Activated T-cell treated with anti-CD3 and anti-CD28 coated beads, Interleukin-2, amount 50 U/mL, for 48 hours (primary cell): ENCODE measurements at regions not wholly inside any gene's neighbourhood (a gene's known extent, or its start where the extent isn't known, plus 50 kb on each side); places are given as distances from the start of the nearest gene placed in this dataset.

ENCODE experiments used
- DNase-seq, 2 experiments: peaks; one replicate each; pipeline ENCODE4 v3.0.0-alpha.2; 2020

DNA sequence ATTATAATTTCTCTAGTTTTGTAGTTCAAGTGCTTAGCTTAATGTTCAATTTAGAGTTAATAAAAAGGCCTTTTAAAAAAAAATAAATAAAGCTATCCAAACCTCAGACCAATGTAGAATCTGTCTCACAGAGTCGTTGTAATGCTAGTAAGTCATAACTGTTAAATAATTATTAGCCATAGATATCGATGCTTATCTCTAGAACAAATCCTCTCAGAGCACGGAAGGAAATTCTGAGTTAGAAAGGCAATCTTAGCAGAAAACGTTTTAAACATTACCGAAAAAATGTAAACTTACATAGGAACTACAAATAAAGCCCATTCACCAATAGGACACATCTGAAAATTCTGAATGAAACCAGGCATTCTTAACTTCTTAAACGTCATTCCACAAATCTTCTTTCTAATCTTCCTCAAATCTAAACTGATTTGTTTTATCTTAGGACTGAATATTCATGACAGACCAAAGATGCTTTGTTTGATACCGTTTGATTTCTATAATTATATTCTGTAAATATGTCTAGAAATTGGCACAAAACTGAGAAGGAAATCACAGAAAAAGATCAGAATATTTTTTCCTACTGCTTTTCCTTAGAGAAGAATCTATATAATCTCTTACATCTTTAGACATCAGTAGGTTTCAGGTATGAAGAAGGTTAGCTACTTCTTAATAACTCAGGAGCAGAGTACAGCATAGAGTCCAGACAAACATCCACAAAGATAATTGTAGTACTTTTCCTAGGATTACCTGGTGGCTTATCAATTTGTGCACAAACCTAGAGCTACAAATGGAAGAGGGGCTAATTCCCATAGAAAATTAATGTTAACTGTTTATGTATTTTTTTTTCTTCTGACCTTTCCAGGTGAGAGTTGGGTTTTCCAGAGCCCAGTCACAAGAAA lies 140.7 kb downstream of the BTC start:
- DNase-seq, result no peak

DNA sequence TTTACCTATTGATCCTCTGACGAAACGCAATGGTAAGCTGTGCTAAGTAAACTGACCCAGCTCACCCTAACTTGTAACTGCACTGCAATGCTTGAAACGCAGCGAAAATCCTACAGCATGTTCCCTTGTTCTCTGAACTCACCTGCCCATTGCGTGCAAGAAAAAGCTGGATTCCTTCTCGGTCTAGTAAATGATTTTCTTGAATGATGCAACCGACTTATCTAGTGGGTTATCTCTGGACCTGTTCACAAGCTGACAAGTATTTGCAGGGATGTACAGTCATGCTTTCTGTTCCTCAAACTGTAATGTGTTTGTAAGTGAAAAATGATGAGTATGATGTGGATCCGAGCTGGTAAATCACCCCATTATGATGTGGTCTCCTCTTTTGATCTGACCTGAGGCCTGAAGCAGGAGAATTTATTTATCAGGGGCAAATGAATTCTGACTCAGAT lies 140.1 kb downstream of the BTC start:
- DNase-seq, result no peak

DNA sequence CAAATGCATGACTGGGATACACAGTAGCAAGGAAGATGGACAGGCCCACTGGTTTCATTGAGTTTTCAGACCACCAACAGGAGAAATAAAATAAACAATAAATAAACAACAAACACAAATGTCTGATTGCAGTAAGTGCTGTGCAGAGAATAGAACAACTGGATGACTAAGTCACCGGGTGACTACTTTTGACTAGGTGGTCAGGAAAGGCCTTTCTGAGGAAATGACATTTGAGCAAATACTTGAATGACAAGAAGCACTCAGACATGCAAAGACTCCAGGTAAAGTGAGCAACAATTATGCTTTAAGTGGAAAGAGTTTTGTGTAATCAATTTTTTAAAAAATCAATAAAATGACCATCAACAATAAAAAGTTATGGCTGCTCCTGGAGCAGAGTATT lies 137.7 kb downstream of the BTC start:
- no peak for DNase-seq

DNA sequence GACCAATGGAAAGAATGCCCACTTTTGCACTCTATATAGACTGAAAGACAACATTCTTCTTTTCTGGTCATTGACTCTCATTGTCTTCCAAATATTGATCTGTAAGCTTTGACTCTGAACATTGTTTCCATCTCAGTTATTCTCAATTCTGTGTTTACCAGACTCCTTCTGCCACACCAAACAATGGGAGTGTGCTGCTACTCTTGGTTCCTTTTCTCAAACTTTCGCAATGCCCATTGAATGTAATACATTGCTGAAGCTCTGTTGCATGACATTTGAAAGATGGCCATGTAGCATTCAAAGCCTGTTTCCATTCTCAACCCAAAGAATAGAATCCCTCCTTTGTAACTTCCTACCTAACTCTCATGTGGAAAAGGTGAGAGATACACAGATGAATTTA lies 136.2 kb downstream of the BTC start:
- DNase-seq, result no peak

DNA sequence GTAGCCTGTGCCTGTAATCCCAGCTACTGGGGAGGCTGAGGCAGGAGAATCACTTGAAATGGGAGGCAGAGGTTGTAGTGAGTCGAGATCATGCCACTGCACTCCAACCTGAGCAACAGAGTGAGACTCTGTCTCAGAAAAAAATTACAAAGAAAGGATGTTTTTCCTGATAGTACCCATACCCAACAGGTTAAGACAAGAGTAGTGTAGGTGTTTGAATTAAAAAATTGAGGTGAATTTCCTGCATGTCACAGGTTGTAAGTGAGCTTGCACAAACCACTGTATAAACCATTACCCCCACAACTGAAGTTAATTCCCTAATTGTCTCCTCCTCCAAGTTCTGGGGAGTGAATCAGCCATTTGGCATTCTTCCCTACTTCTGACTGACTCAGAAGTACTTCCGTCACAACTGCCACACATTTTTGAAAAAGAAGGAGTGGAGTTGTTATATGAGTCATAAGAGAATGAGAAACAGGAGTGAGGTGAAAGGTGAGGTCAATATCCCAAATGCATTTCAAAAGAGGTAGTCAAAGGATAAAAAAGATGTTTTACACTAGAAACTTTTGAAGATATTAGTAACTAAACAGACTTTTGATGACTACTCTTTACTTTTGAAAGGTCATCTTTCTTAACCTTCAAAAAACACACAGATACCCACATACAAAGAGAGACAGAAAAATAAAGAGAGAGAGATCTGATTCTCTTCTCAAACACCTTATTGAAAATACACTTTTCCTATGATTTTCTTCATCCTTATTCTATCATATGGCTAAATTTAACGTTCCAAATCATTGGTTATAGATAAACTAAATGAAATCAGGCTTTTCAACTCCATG lies 134.5 kb downstream of the BTC start:
- no peak for DNase-seq

DNA sequence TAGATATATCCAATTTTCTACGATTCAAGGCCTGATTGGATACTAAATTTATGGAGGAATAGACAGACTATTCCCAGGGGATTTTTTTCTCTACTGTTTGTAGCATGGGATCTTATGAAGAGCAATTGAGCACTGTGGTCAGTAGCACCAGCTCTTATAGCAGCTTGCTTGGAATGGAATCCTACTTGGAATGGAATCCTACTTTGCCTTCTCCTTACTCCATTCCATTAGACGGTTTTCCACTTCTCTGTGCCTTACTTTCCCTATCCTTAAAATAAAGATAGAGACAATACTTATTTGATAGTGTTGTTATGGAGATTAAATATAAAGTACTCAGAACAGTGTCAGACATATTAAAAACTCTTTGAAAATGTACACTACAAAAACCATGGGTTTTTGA lies 133.5 kb downstream of the BTC start:
- DNase-seq, result no peak

DNA sequence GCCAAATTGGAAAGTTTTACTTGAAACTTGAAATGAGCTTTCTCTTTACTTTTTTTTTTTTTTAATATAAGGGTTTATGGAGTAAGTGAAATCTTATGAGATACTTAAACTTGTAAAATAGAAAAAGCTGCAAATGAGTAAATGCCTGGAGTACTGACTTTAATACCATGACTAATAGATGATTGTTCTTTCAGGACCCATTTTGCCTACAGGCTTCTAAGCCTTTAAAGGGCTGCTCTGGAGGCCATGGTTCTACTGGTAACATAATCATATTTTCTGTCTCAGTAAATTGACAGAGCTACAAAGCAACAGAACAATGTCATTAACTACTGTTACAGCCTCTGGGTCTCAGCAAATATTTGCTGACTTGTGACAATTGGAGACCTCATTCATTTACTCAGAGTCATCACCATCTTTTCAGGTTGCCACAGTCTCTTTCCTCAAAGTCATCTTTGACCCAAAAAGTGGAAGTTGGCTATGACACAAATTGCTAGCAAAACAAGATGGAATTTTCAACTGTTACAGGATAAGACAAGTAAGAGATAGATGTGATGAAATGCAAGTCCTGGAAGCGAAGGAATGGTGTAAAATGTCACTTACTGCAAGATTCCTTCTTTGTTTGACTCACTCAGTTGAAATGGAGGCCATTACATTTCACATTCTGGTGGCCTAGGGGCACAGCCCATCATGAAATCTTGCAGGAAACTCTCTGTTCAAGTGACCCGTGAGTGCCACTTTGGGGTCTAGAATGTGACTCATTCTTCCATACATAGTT lies 132.7 kb downstream of the BTC start:
- DNase-seq, result no peak

DNA sequence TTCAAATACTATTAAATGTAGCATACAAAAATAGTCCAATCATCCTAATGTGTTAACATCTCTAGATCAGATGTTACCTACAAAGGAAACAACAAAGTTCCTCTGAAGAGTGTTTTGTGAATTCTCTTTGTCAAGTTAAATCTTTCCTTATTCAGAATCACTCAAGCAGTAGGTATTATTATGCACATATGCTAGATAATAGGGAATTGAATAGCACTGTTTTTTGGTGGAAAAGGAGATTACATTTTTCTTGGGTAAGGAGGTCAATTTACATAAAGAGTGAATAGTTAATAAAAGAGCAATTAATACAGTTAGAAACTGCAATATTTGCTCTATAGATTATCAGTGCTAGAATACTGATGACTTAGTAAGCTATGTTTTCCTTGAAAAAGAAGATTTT lies 130.7 kb downstream of the BTC start:
- DNase-seq, result no peak

DNA sequence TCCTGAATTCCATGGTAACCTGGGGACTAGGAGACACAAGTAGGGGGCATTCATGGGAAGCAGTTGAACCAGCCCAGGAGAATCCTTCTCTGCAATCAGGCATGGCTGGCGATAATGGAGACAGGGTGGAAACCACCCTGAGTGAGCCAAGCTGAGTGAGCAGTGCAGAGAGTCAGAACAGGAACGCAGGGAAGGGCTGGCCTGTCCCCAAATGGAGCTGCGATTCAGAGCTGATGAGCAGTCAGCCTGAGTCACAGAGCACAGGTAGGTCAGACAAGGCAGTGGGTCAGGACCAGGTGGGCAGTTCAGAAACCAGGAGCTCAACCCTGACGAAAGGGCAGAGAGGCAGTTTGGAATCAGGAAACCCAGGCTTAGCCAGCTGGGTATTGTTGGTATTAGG lies 129.0 kb downstream of the BTC start:
- no peak for DNase-seq

DNA sequence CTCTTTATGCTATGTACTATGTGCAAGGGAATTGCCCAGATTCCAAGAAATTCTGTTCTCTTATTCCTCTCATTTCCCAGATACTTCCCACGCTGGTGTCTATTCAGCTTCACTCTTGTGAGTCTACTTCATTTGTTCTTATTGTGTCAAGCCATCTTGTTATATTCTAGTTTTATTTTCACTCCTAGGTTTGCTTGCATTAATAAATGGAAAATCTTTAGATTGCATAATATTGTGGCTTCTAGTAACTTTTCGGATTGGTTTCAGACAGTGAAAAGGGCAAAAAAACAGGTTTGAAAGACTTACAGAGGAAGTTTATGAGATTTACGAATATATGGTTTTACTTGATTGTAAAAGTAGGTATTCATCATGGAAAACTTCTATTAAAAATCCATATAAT lies 128.4 kb downstream of the BTC start:
- DNase-seq, result no peak

DNA sequence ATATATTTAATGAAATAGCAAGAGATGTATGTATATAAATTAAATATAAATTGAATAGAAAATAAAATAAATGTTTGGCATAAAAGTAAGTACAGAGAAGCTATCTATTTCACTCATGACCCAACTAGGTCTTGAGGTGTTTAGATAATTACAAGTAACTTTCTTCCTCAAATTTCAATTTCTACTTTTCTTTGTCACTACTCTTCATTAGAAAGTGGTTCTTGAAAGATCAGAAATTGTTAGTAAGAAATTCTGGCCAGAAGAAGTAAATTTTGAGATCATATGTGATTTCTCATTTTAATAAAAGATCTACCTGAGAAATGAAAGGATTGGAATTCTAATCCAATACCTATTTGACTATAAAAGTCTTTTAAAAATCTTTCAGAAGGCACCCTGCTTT lies 126.9 kb downstream of the BTC start:
- no peak for DNase-seq

DNA sequence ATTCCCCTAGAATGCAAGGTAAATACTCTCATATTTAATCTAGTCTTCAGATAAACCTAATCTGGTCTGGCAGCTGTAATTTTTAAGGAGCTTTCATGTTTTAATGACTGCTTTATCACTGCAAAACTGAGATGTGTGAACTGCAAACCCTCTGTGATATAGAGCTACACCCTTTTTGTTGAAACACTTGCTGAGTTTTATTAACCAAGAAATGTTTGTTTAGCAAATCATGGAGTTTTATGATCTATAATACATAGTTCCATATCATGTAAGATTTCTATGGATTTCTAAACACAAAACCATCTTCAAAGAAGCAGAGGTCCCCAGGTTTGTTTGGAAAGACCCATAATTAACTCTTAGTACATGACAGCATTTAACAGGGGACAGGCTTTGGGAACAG lies 126.4 kb downstream of the BTC start:
- no peak for DNase-seq

DNA sequence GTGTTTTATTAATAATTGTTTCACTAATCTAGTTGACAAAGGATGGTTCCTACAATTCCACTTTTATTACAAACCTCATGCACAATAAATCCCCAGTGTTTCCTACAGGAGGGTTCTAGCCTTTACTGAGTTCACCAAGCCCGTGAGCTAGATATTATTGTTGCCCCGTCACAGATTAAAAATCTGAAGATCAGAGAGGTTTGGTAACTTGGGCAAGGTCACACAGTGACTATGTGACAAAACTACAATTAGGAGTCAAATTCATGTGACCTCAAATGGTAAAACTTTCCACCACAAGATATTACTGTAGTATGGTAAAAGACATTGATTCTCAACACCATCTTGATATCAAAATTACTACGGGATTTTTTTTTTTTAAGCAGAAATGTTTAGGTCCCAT lies 124.6 kb downstream of the BTC start:
- DNase-seq, result no peak

DNA sequence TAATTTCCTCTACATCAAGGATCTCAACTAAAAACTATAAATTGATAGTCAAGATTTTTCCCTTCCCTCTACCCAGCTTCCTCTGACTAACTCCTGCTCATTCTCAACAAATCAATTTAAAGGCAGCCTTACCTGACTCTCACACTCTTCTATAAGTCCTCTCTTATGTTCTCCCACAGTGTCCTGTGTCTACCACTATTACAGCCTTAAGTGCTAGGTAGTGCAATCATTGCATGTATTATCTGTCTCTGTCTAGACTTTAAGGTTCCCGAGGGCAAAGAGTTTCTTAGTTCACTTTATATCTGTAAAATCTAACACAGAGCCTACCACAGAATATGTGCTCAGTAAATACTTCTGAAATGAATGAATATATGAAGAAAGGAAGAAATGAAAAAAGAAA lies 123.7 kb downstream of the BTC start:
- DNase-seq, result no peak

DNA sequence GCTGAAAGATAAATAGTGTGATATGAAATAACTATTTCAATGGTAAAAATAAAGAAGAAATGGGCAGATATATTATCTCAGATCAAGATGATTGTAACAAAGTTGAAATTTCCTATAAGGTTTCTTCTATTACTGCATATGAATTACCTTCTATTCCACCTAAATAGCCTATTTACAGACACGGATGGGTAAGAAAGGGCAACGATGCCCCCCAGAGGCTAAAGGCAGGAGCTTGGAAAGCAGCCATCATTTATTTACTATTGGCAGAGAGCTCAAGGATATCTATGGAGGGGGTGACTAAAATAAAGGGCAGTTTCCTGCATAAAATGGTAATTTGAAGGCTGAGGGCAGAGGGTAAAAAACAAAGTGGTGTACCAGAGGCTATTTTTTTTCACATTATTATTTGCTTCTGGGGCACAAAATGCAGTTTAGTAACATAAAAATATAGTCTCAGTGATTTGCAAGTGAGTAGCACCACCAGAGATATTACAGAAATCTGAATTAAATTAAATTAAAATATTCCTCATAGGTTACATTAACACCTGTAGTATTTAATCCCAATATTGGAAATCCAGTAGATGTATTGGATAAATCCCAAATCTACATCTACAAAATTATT lies 123.1 kb downstream of the BTC start:
- DNase-seq, result peak; percentile 51 to 55

DNA sequence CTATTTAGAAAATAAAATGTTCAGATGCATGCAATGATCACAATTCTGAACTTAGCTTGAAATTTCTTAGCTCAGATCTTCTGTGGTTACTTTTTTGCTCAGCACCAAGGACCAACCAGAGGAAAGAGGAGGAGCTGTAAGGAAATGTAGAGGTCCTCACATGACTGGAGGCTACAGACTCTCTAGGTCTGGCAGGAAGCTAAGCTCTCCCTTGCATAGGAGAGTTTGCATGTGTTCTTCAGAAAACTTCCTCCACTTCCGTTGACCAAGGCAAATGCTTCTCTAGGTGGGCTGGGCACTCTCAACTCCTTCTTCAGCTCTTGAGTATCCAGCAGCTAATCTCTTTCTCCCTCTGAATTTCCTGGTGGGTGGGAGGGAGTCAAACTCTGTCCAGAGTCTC lies 119.6 kb downstream of the BTC start:
- DNase-seq, result no peak

DNA sequence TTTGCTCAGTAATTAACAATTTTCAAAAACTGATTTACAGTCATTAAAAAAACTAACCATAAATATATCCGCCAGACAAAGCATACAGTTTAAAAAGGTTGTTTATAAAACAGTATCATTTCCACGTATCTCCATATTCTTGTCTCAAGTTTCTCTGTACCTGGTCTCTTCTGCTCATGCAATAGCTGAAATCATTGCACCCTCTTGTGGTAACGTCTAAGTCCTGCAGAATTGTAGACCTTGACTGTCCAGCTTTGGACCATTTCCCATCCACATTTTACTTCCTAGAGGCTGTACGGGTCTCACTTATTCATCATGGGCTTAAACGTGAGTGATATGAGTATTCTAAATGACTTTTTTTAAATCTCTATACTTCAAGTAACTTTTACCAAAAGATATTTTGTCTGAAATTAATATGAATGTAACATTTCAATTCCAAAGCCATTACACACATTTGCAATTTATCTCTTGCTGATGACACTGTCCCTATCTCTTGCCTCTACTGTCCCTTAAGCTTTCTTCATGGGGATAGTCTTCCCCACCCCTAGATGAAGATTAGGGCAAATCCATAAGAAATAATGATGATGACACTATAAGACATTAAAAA lies 118.5 kb downstream of the BTC start:
- no peak for DNase-seq

DNA sequence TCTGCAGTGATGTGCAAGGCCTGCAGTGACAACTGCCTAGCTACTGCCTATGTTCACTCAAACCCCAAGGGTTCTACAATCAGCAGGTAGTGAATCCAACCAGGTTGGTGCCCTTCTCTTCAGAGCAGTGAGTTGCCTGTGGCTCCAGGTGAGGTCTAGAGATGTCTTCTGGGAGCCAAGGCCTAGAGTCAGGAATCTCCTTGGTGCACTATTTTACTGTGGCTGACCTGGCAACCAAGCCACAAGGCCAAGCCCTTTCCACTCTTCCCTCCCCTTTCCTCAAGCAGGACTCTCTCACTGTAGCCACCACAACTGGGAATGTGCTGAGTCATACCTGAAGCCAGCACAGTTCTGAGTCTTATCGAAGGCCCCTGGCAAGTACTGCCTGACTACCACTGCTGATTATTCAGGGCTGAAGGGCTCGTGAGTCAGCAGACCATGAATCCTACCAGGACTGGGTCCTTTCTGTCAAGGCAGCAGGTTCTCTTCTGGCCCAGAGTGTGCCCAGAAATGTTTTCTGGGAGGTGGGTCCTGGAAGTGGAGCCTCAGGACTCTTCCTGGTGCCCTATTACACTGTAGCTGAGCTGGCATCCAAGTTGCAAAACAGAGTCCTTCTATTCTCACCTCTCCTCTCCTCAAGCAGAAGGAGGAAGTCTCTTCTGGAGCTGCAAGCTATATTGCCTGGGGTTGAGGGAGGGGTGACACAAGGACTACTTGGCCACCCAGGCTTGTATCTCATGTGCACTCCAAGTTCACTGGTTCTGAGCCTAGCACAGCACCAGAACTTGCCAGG lies 111.6 kb downstream of the BTC start:
- no peak for DNase-seq

DNA sequence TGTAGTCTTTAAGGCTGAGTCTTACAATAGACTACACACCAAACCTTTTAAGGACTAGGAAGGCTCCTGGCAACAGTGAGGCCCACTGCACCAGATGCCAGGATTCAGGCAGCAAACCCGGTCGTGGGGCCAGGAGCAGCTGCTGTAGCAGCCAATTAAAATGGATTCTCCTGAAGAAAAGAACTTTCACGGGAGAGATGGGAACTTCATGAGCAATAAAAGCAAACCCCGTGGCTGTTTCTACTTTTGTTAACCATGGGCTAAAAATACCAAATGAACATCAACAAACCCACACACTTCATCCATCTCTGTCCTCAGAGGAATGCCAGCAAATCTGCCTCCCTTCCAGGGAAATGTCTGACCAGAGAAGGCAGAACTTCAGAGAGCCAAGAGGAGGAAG lies 101.4 kb downstream of the BTC start:
- DNase-seq, result no peak
